ENCODE measurements at regions not wholly inside any gene's neighbourhood (a gene's known extent, or its start where the extent isn't known, plus 50 kb on each side); places are given as distances from the start of the nearest gene placed in this dataset.

DNA sequence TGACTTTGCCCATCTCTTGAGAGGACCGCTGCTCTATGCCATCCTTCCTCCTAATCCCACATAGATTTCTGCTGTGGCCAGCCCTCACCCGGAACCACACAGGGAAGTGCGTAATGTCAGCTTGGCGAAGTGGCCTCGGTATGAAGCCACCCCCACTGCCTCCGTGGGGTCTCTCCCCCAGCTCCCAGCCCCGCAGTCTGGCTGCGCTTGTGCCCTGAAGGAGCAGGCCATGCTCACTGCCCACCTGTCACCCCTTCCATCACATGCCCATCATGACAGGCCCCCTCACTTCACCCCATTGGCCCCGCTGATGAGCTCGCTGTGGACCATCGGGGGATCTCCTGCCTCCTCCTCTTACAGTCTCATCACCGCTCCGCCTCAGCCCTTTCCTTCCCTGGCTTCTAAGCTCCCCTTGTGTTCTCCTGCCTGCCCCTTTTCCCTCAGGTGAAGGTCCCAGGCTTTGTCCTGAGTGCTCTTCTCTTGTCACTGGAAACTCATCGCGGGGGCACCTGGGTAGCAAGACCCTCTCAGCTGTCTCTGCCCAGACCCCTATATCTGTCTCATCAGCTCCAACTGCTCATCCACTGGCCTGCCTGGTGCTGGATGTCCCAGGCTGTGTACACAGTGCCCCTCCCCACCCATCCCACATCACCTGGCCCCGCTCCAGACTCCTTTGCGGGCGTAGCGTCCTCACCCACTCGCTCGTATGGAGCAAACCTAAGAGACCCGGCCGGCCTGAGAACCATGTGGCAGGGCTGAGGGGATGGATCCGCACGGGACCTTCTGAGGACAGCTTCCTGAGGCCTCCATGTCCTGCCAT is 81.7 kb downstream of the GLI2 start:
- TF ChIP-seq, protein P1, sequence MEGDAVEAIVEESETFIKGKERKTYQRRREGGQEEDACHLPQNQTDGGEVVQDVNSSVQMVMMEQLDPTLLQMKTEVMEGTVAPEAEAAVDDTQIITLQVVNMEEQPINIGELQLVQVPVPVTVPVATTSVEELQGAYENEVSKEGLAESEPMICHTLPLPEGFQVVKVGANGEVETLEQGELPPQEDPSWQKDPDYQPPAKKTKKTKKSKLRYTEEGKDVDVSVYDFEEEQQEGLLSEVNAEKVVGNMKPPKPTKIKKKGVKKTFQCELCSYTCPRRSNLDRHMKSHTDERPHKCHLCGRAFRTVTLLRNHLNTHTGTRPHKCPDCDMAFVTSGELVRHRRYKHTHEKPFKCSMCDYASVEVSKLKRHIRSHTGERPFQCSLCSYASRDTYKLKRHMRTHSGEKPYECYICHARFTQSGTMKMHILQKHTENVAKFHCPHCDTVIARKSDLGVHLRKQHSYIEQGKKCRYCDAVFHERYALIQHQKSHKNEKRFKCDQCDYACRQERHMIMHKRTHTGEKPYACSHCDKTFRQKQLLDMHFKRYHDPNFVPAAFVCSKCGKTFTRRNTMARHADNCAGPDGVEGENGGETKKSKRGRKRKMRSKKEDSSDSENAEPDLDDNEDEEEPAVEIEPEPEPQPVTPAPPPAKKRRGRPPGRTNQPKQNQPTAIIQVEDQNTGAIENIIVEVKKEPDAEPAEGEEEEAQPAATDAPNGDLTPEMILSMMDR (IDR thresholded peaks at IDR 0.05; ENCODE audit: insufficient read depth, low read depth, low read length), result no peak
- no peak for TF ChIP-seq EZH2 (IDR thresholded peaks at IDR 0.05; ENCODE audit: insufficient read depth, low read length)
